Cardiac muscle cell (in vitro differentiated cells and primary cell): ENCODE measurements at regions not wholly inside any gene's neighbourhood (a gene's known extent, or its start where the extent isn't known, plus 50 kb on each side); places are given as distances from the start of the nearest gene placed in this dataset.

Experiments used
- DNase-seq, 2 donors: peaks; one replicate each; pipeline versions ENCODE4 v3.0.0 to v3.0.0-alpha.2; 2010 to 2017; ENCODE audit warnings: low read depth in 1 of 2, low spot score in 1 of 2
- H3K27ac ChIP-seq: fragments of 200-600 bp; sonication (generic); 2 replicates; pipeline ENCODE4 v1.5.1; 2016
- H3K27me3 ChIP-seq: fragments of 200-600 bp; sonication (generic); 2 replicates; pipeline ENCODE4 v1.6.0; 2016; ENCODE audit warnings: control low read depth
- H3K36me3 ChIP-seq: fragments of 200-600 bp; sonication (generic); 2 replicates; pipeline ENCODE4 v1.5.1; 2016; ENCODE audit warnings: control low read depth
- H3K4me1 ChIP-seq: fragments of 200-600 bp; sonication (generic); 2 replicates; pipeline ENCODE4 v1.8.1; 2017; ENCODE audit warnings: low read depth, mild to moderate bottlenecking, mixed run types
- H3K4me3 ChIP-seq: fragments of 200-600 bp; sonication (generic); 2 replicates; pipeline ENCODE4 v1.5.1; 2016; ENCODE audit warnings: mild to moderate bottlenecking
- H3K9me3 ChIP-seq: fragments of 200-600 bp; sonication (generic); 2 replicates; pipeline ENCODE4 v1.5.1; 2017; ENCODE audit warnings: low read depth, mild to moderate bottlenecking, control low read depth
- CTCF ChIP-seq: IDR thresholded peaks from 2 replicates; pipeline ENCODE4 v1.5.1; 2012; ENCODE audit warnings: low read depth, mild to moderate bottlenecking, low read length

- Histone ChIP-seq H3K4me1 (no peaks in the 10 kb centered on the region), H3K27me3 (no peaks in the 10 kb centered on the region), H3K9me3 (no peaks in the 10 kb centered on the region), H3K27ac (no peak overlapping the region), H3K4me3 (no peak overlapping the region), H3K36me3 (no peaks in the 10 kb centered on the region)
- DNase-seq = no peak
- no peak for TF ChIP-seq CTCF
Observed at GRCh38 chr7:85614684-85615083, 427.8 kb upstream of the SEMA3D start.

- H3K36me3 ChIP-seq = no peaks in the 10 kb centered on the region
- TF ChIP-seq CTCF = no peak
Observed at GRCh38 chr7:85612514-85612913, 425.7 kb upstream of the SEMA3D start.

GRCh38 chr7:85608804-85609203 is 421.9 kb upstream of the SEMA3D start:
- Histone ChIP-seq H3K36me3 (no peaks in the 10 kb centered on the region), H3K9me3 (no peaks in the 10 kb centered on the region), H3K27ac (no peak overlapping the region), H3K4me1 (no peaks in the 10 kb centered on the region), H3K27me3 (no peaks in the 10 kb centered on the region), H3K4me3 (no peak overlapping the region)
- no peak for TF ChIP-seq CTCF
- DNase-seq = no peak

More at GRCh38 chr7:85612514-85612913, 425.7 kb upstream of the SEMA3D start:
- H3K27me3 ChIP-seq = no peaks in the 10 kb centered on the region
- no peaks in the 10 kb centered on the region for H3K4me1 ChIP-seq
- no peak overlapping the region for H3K4me3 ChIP-seq
- H3K27ac ChIP-seq = no peak overlapping the region
- DNase-seq = no peak
- H3K9me3 ChIP-seq = no peaks in the 10 kb centered on the region

- no peak for TF ChIP-seq CTCF
- Histone ChIP-seq H3K27me3 (no peaks in the 10 kb centered on the region), H3K4me1 (peaks cover 17% of the 10 kb centered on the region), H3K27ac (no peak overlapping the region), H3K9me3 (no peaks in the 10 kb centered on the region), H3K4me3 (no peak overlapping the region), H3K36me3 (no peaks in the 10 kb centered on the region)
- DNase-seq = peak in 1 of 2 donors; percentile 19
Observed at GRCh38 chr7:85602196-85602595, 415.3 kb upstream of the SEMA3D start.

GRCh38 chr7:85600395-85600794 is 413.5 kb upstream of the SEMA3D start:
- Histone ChIP-seq H3K9me3 (no peaks in the 10 kb centered on the region), H3K4me3 (no peak overlapping the region), H3K36me3 (no peaks in the 10 kb centered on the region), H3K27ac (peak overlapping the region; percentile 58), H3K27me3 (no peaks in the 10 kb centered on the region), H3K4me1 (peaks cover 35% of the 10 kb centered on the region)
- no peak for TF ChIP-seq CTCF
- DNase-seq = peak; percentile 4 to 10

- Histone ChIP-seq H3K36me3 (no peaks in the 10 kb centered on the region), H3K9me3 (no peaks in the 10 kb centered on the region), H3K4me1 (peaks cover 47% of the 10 kb centered on the region), H3K4me3 (no peak overlapping the region), H3K27me3 (no peaks in the 10 kb centered on the region), H3K27ac (peak overlapping the region; percentile 46)
- TF ChIP-seq CTCF = no peak
- DNase-seq = no peak
Observed at GRCh38 chr7:85596827-85597226, 410.0 kb upstream of the SEMA3D start.
